IMR-90 (cell line): ENCODE measurements at regions not wholly inside any gene's neighbourhood (a gene's known extent, or its start where the extent isn't known, plus 50 kb on each side); places are given as distances from the start of the nearest gene placed in this dataset.

Source experiments
- ATAC-seq: fragments of 200-7000 bp; cut with Tn5 transposase; 2 replicates; pipeline ENCODE4 v1.9.1; 2020; ENCODE audit warnings: low read depth, mild to moderate bottlenecking, moderate library complexity
- BruUV-seq: library from RNA; stranded (reverse); fragments of 400-500 nt; replicated peaks from 2 replicates; lab custom pipeline; 2021; lab: Mats Ljungman, UMichigan
- CTCF ChIA-PET: fragments of 300-600 bp; formaldehyde crosslinking; extraction: SDS; loops from one replicate; lab custom pipeline; 2021; ENCODE audit warnings: antibody characterized with exemption; lab: Yijun Ruan, JAX
- POLR2A ChIA-PET: fragments of 300-600 bp; sonication (Branson Sonifier 250); formaldehyde crosslinking; loops from one replicate; lab custom pipeline; 2022; ENCODE audit warnings: antibody characterized with exemption; ENCODE audit not compliant: unreplicated experiment; lab: Charles Lee
- DNase-seq: peaks from one replicate; pipeline ENCODE4 v3.0.0; 2013
- H2AFZ ChIP-seq: replicated peaks from 2 replicates; pipeline ENCODE3; 2013; ENCODE audit warnings: low read length, mild to moderate bottlenecking; ENCODE audit not compliant: poor library complexity
- H2AK5ac ChIP-seq: 2 replicates; pipeline ENCODE4 v1.6.1; 2013; ENCODE audit warnings: low read depth, low read length, inconsistent platforms
- H2AK9ac ChIP-seq: replicated peaks from 2 replicates; pipeline ENCODE3; 2013; ENCODE audit warnings: mild to moderate bottlenecking, low read depth, low read length, moderate library complexity; ENCODE audit not compliant: poor library complexity
- H2BK120ac ChIP-seq: 2 replicates; pipeline ENCODE4 v1.6.1; 2013; ENCODE audit warnings: low read depth, low read length, inconsistent platforms
- H2BK15ac ChIP-seq: 3 replicates; pipeline ENCODE4 v1.6.1; 2013; ENCODE audit warnings: low read depth, low read length, inconsistent platforms
- H2BK20ac ChIP-seq: 2 replicates; pipeline ENCODE4 v1.6.1; 2013; ENCODE audit warnings: low read depth, mild to moderate bottlenecking, inconsistent platforms, low read length, moderate library complexity
- H2BK5ac ChIP-seq: 2 replicates; pipeline ENCODE4 v1.6.1; 2013; ENCODE audit warnings: mild to moderate bottlenecking, low read depth, low read length, inconsistent platforms; ENCODE audit not compliant: poor library complexity, severe bottlenecking
- H3K14ac ChIP-seq: replicated peaks from 2 replicates; pipeline ENCODE4 v1.6.1; 2013; ENCODE audit warnings: low read depth, low read length, inconsistent platforms
- H3K18ac ChIP-seq: 2 replicates; pipeline ENCODE4 v1.6.1; 2013; ENCODE audit warnings: low read depth, low read length, control low read depth
- H3K23ac ChIP-seq: 2 replicates; pipeline ENCODE4 v1.6.1; 2013; ENCODE audit warnings: low read depth, low read length, inconsistent platforms
- H3K27ac ChIP-seq: 2 replicates; pipeline ENCODE4 v1.5.1; 2013; ENCODE audit warnings: mild to moderate bottlenecking, control low read depth, low read length; ENCODE audit not compliant: insufficient read depth
- H3K27me3 ChIP-seq: 2 replicates; pipeline ENCODE4 v1.6.1; 2013; ENCODE audit warnings: low read length; ENCODE audit not compliant: control insufficient read depth, insufficient read depth
- H3K36me3 ChIP-seq: 2 replicates; pipeline ENCODE4 v1.6.1; 2013; ENCODE audit warnings: low read length, mixed read lengths; ENCODE audit not compliant: control insufficient read depth, insufficient read depth
- H3K4ac ChIP-seq: 2 replicates; pipeline ENCODE4 v1.6.1; 2013; ENCODE audit warnings: low read depth, low read length, inconsistent platforms
- H3K4me1 ChIP-seq: 2 replicates; pipeline ENCODE4 v1.6.1; 2013; ENCODE audit warnings: low read length, mixed read lengths; ENCODE audit not compliant: control insufficient read depth, insufficient read depth
- H3K4me2 ChIP-seq: 2 replicates; pipeline ENCODE4 v1.6.1; 2013; ENCODE audit warnings: low read depth, mild to moderate bottlenecking, control low read depth, low read length, moderate library complexity
- H3K4me3 ChIP-seq: 2 replicates; pipeline ENCODE4 v1.5.1; 2013; ENCODE audit warnings: low read depth, mild to moderate bottlenecking, control low read depth, low read length, moderate library complexity; ENCODE audit not compliant: insufficient read depth
- H3K56ac ChIP-seq: 2 replicates; pipeline ENCODE4 v1.6.1; 2013; ENCODE audit warnings: low read length, inconsistent platforms; ENCODE audit not compliant: insufficient read depth; ENCODE audit errors: extremely low read depth
- H3K79me1 ChIP-seq, 2 experiments: 2 replicates each; pipeline ENCODE4 v1.6.1; 2013; ENCODE audit warnings: low read length in 2 of 2, inconsistent platforms in 1 of 2, low read depth in 1 of 2
- H3K9ac ChIP-seq: 2 replicates; pipeline ENCODE4 v1.6.1; 2013; ENCODE audit warnings: low read depth, low read length, control low read depth
- H3K9me1 ChIP-seq: 2 replicates; pipeline ENCODE4 v1.6.1; 2013; ENCODE audit warnings: low read length, inconsistent platforms; ENCODE audit not compliant: insufficient read depth
- H3K9me3 ChIP-seq: 2 replicates; pipeline ENCODE4 v1.6.1; 2013; ENCODE audit warnings: low read length; ENCODE audit not compliant: control insufficient read depth, insufficient read depth
- H4K20me1 ChIP-seq: 2 replicates; pipeline ENCODE4 v1.6.1; 2013; ENCODE audit warnings: low read length, inconsistent platforms; ENCODE audit not compliant: insufficient read depth
- H4K5ac ChIP-seq: 2 replicates; pipeline ENCODE4 v1.6.1; 2013; ENCODE audit warnings: mild to moderate bottlenecking, low read depth, low read length, control low read depth
- H4K8ac ChIP-seq, 2 experiments: 2 replicates each; pipeline ENCODE4 v1.6.1; 2013; ENCODE audit warnings: low read depth in 2 of 2, low read length in 2 of 2, control low read depth in 1 of 2, inconsistent platforms in 1 of 2
- H4K91ac ChIP-seq: 2 replicates; pipeline ENCODE4 v1.6.1; 2013; ENCODE audit warnings: low read depth, low read length, inconsistent platforms; ENCODE audit not compliant: insufficient read depth
- BHLHE40 ChIP-seq: fragments of 150-350 bp; IDR thresholded peaks from 2 replicates; pipeline ENCODE4 v1.6.1; 2016; ENCODE audit warnings: mild to moderate bottlenecking, low read depth, low read length
- CEBPB ChIP-seq: IDR thresholded peaks from 2 replicates; pipeline ENCODE4 v1.6.1; 2012; ENCODE audit warnings: low read depth, low read length, improper control_type of control experiment
- CHD1 ChIP-seq: IDR thresholded peaks from 2 replicates; pipeline ENCODE4 v1.6.1; 2012; ENCODE audit warnings: low read depth, low read length, improper control_type of control experiment
- FOS ChIP-seq: fragments of 150-350 bp; IDR thresholded peaks from 2 replicates; pipeline ENCODE4 v1.6.1; 2016; ENCODE audit warnings: low read depth, low read length
- MAFK ChIP-seq: IDR thresholded peaks from 2 replicates; pipeline ENCODE4 v1.6.1; 2012; ENCODE audit warnings: low read depth, low read length, improper control_type of control experiment
- MAZ ChIP-seq: IDR thresholded peaks from 2 replicates; pipeline ENCODE4 v1.6.1; 2012; ENCODE audit warnings: low read depth, mild to moderate bottlenecking, low read length, improper control_type of control experiment, moderate library complexity, borderline replicate concordance
- MXI1 ChIP-seq: IDR thresholded peaks from 2 replicates; pipeline ENCODE4 v1.6.1; 2012; ENCODE audit warnings: low read depth, mild to moderate bottlenecking, low read length, moderate library complexity, borderline replicate concordance
- NFE2L2 ChIP-seq: fragments of 150-350 bp; IDR thresholded peaks from 2 replicates; pipeline ENCODE4 v1.6.1; 2016; ENCODE audit warnings: low read depth, mild to moderate bottlenecking, low read length
- POLR2A ChIP-seq: IDR thresholded peaks from 2 replicates; pipeline ENCODE4 v1.6.1; 2012; ENCODE audit warnings: mild to moderate bottlenecking, low read depth, low read length
- RAD21 ChIP-seq: IDR thresholded peaks from 2 replicates; pipeline ENCODE4 v1.6.1; 2012; ENCODE audit warnings: low read length, improper control_type of control experiment
- RCOR1 ChIP-seq: IDR thresholded peaks from 2 replicates; pipeline ENCODE4 v1.6.1; 2012; ENCODE audit warnings: mild to moderate bottlenecking, low read length, improper control_type of control experiment; ENCODE audit not compliant: insufficient replicate concordance
- RFX5 ChIP-seq: IDR thresholded peaks from 2 replicates; pipeline ENCODE4 v1.8.0; 2012; ENCODE audit warnings: low read depth, mild to moderate bottlenecking, low read length, moderate library complexity
- SMC3 ChIP-seq: fragments of 150-350 bp; IDR thresholded peaks from 2 replicates; pipeline ENCODE4 v1.6.1; 2016; ENCODE audit warnings: low read depth, mild to moderate bottlenecking, antibody characterized with exemption, low read length, moderate library complexity
- WGBS, 2 experiments: methylation state at CpG; one replicate each; pipeline versions ENCODE4 v1.1.5 to v1.1.7; 2013; ENCODE audit warnings: missing lambda C conversion rate in 2 of 2; ENCODE audit not compliant: insufficient read length in 1 of 2; ENCODE audit errors: extremely low coverage in 2 of 2; 5-methylcytosine and 5-hydroxymethylcytosine counted together
- dilution Hi-C: fragments of 300-500 bp; cut with HindIII; formaldehyde crosslinking; loops from one replicate; pipeline ENCODE4 v1.14.3; 2018; ENCODE audit warnings: low sequenced_read_pairs; ENCODE audit not compliant: unreplicated experiment
- in situ Hi-C: fragments of 300-500 bp; cut with MboI; formaldehyde crosslinking; loops from 3 replicates; pipeline ENCODE4 v1.14.3; 2019; ENCODE audit warnings: low sequenced_read_pairs, inconsistent platforms, mixed read lengths
- intact Hi-C: fragments of 100-400 bp; cut with micrococcal nuclease; formaldehyde crosslinking; loops from 2 replicates; pipeline ENCODE4 v1.10.0; 2022
- TF ChIP-seq, protein P1 (sequence below): fragments of 150-350 bp; IDR thresholded peaks from 2 replicates; pipeline ENCODE4 v1.6.1; 2016; ENCODE audit warnings: low read depth, mild to moderate bottlenecking, low read length, moderate library complexity, borderline replicate concordance
- TF ChIP-seq, protein P2 (sequence below): conservative IDR thresholded peaks from 2 replicates; pipeline ENCODE4 v1.5.1; 2012; ENCODE audit warnings: mild to moderate bottlenecking, low read depth, low read length, improper control_type of control experiment
- TF ChIP-seq, protein P3 (sequence below): fragments of 150-350 bp; IDR thresholded peaks from 2 replicates; pipeline ENCODE4 v1.6.1; 2017; ENCODE audit warnings: mild to moderate bottlenecking, antibody characterized with exemption, low read length, low read depth

DNA sequence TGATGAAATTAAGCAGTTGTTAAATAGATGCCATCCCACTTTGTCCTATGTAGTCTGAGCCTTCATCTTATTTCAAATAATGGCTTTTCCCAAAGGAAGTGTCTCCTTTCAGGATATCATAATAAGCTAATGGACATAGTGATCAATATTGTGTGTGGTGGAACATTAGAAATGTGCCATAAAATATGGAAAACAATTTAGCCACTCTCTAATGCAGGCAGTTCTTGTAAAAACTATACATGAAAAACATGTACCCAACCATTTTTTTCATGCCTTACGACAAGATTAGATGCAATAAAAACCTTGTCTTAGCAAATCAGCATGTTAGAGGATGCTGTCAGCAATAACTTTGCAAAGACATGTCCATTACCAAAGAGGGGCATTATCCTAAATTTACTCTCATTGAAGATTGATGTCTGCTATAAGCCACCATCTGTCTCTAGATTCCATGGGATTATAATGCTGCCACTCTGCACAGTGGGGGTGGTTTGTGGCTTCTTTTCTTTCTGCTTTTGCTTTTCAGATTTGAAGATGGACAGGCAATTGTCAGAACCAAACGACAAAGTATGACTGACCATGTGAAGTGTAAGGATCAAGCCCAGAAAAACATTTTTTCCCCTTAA, 724.0 kb upstream of the ZNF608 start:
- H3K9me3 ChIP-seq: no peaks in the 10 kb centered on the region
- no peak overlapping the region for H3K4me2 ChIP-seq
- DNase-seq (no peak), ATAC-seq (no peak)
- POLR2A ChIA-PET: no interaction called here
- no peak overlapping the region for H3K4me3 ChIP-seq
- no peak overlapping the region for H2AFZ ChIP-seq
- no peaks in the 10 kb centered on the region; the same call in 1 of the 2 replicates for H3K9me1 ChIP-seq
- WGBS, 2 experiments: no CpG with 5 or more reads among the region's 2 CpGs
- no TSS peak for BruUV-seq
- no peaks in the 10 kb centered on the region for H3K79me1 ChIP-seq
- no peak overlapping the region for H3K27ac ChIP-seq
- in situ Hi-C loops: no loop called here
- H2BK5ac ChIP-seq: no peak overlapping the region
- H3K56ac ChIP-seq: no peak overlapping the region
- H2BK120ac ChIP-seq: no peak overlapping the region
- no peak overlapping the region for H4K8ac ChIP-seq
- no peak overlapping the region for H2BK15ac ChIP-seq
- H4K20me1 ChIP-seq: no peaks in the 10 kb centered on the region
- TF ChIP-seq, protein P1, sequence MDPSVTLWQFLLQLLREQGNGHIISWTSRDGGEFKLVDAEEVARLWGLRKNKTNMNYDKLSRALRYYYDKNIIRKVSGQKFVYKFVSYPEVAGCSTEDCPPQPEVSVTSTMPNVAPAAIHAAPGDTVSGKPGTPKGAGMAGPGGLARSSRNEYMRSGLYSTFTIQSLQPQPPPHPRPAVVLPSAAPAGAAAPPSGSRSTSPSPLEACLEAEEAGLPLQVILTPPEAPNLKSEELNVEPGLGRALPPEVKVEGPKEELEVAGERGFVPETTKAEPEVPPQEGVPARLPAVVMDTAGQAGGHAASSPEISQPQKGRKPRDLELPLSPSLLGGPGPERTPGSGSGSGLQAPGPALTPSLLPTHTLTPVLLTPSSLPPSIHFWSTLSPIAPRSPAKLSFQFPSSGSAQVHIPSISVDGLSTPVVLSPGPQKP: no peak
- TF ChIP-seq MAFK: no peak
- TF ChIP-seq, protein P2, sequence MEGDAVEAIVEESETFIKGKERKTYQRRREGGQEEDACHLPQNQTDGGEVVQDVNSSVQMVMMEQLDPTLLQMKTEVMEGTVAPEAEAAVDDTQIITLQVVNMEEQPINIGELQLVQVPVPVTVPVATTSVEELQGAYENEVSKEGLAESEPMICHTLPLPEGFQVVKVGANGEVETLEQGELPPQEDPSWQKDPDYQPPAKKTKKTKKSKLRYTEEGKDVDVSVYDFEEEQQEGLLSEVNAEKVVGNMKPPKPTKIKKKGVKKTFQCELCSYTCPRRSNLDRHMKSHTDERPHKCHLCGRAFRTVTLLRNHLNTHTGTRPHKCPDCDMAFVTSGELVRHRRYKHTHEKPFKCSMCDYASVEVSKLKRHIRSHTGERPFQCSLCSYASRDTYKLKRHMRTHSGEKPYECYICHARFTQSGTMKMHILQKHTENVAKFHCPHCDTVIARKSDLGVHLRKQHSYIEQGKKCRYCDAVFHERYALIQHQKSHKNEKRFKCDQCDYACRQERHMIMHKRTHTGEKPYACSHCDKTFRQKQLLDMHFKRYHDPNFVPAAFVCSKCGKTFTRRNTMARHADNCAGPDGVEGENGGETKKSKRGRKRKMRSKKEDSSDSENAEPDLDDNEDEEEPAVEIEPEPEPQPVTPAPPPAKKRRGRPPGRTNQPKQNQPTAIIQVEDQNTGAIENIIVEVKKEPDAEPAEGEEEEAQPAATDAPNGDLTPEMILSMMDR: no peak
- no peak for TF ChIP-seq BHLHE40
- TF ChIP-seq NFE2L2: no peak
- no peak for TF ChIP-seq MAZ
- no peak for TF ChIP-seq FOS
- no peak for TF ChIP-seq MXI1
- TF ChIP-seq RCOR1: no peak
- no peak for TF ChIP-seq CEBPB
- TF ChIP-seq SMC3: no peak
- TF ChIP-seq POLR2A: no peak
- TF ChIP-seq, protein P3, sequence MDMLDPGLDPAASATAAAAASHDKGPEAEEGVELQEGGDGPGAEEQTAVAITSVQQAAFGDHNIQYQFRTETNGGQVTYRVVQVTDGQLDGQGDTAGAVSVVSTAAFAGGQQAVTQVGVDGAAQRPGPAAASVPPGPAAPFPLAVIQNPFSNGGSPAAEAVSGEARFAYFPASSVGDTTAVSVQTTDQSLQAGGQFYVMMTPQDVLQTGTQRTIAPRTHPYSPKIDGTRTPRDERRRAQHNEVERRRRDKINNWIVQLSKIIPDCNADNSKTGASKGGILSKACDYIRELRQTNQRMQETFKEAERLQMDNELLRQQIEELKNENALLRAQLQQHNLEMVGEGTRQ: no peak
- no peak for TF ChIP-seq RFX5
- TF ChIP-seq CHD1: no peak
- no peak for TF ChIP-seq RAD21
- H3K36me3 ChIP-seq: no peaks in the 10 kb centered on the region
- intact Hi-C loops: no loop called here
- H3K27me3 ChIP-seq: peaks cover 9% of the 10 kb centered on the region
- H3K23ac ChIP-seq: no peak overlapping the region
- no peak overlapping the region for H2AK5ac ChIP-seq
- H3K18ac ChIP-seq: no peak overlapping the region
- H3K9ac ChIP-seq: no peak overlapping the region
- H2BK20ac ChIP-seq: no peak overlapping the region
- no peak overlapping the region for H4K5ac ChIP-seq
- H4K91ac ChIP-seq: no peak overlapping the region
- H2AK9ac ChIP-seq: no peak overlapping the region
- H3K4me1 ChIP-seq: no peaks in the 10 kb centered on the region
- no peak overlapping the region for H3K4ac ChIP-seq
- no peak overlapping the region for H3K14ac ChIP-seq
- CTCF ChIA-PET: interaction anchor here (0.6 kb wide), 1 partner anchor 77 kb away, joined by 3 read pairs; no protein-coding TSS in a partner anchor
- dilution Hi-C loops: no loop called here
